ENCODE measurements at regions not wholly inside any gene's neighbourhood (a gene's known extent, or its start where the extent isn't known, plus 50 kb on each side); places are given as distances from the start of the nearest gene placed in this dataset.

GRCh38 chr4:177596991-177597390 is 154.8 kb upstream of the AGA start:
- no peaks in the 10 kb centered on the region for H3K36me3 Mint-ChIP-seq (ENCODE audit: low read depth)
- H3K27me3 Mint-ChIP-seq = no peaks in the 10 kb centered on the region
- H3K27ac Mint-ChIP-seq = no peak overlapping the region
- H3K4me3 Mint-ChIP-seq = no peak overlapping the region
- no peak for DNase-seq
- no peaks in the 10 kb centered on the region for H3K9me3 Mint-ChIP-seq
- H3K4me1 Mint-ChIP-seq (ENCODE audit: low read depth) = peaks cover 6% of the 10 kb centered on the region

GRCh38 chr4:177605252-177605651 is 163.0 kb upstream of the AGA start:
- Mint-ChIP-seq H3K4me1 (ENCODE audit: low read depth) (no peaks in the 10 kb centered on the region), H3K4me3 (no peak overlapping the region), H3K36me3 (ENCODE audit: low read depth) (no peaks in the 10 kb centered on the region), H3K27me3 (no peaks in the 10 kb centered on the region), H3K9me3 (no peaks in the 10 kb centered on the region), H3K27ac (no peak overlapping the region)
- DNase-seq = no peak

- Mint-ChIP-seq H3K4me1 (ENCODE audit: low read depth) (no peaks in the 10 kb centered on the region), H3K9me3 (no peaks in the 10 kb centered on the region), H3K27me3 (no peaks in the 10 kb centered on the region), H3K36me3 (ENCODE audit: low read depth) (no peaks in the 10 kb centered on the region), H3K4me3 (no peak overlapping the region), H3K27ac (no peak overlapping the region)
- DNase-seq = no peak
Measured at GRCh38 chr4:177607111-177607573, 164.9 kb upstream of the AGA start.

DNA sequence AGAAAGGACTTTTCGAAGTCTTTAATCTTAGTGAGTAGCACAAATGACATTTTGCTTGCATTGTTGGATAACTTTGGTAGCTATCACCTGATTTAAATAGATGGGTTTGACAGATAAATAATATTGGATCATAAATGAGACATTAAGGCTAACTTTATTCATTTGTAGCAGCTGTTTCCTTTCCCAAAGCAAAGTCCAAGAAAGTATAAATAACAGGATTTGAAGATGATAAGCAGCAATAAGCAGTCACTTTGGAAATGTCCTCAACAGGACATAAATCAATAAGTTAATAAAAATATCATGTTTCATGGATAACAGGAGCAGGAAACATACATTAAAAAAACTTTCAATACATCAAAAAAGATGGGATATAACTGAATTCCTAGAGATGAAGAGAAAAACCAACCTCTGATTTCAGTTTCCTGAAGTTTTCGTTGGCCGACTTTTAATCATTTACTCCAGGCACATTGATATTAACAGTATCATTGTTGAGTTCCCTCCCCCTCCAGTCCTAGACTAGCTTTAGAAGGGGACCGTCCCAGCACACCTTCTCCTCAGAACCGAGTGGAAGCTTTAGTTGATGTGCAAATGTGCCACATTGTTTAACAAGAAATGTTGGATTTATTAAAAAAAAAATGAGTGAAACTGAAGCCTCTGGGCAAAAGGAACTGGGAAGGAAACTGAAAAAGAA is 169.9 kb upstream of the AGA start:
- Mint-ChIP-seq H3K4me3 (no peak overlapping the region), H3K27ac (no peak overlapping the region), H3K27me3 (no peaks in the 10 kb centered on the region), H3K4me1 (ENCODE audit: low read depth) (no peaks in the 10 kb centered on the region), H3K36me3 (ENCODE audit: low read depth) (no peaks in the 10 kb centered on the region), H3K9me3 (no peaks in the 10 kb centered on the region)
- no peak for DNase-seq

DNA sequence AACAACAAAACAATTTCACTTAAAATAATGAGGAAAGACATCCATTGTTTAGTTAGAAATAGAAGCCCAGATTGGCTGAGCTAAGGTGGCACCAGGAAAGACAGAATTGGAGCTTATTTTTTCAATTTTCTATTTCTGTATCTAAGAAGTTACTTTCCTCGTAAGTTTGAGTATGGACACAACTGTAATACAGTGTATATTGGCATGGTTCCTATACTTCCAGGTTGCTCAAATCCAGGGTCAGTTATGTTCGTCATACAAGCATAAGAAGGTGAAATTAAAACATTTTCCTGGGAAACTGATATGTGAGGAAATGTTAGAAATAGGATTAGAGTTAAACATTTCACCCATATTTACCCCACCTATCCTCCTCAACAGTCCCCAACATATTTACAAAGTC is 170.4 kb upstream of the AGA start:
- Mint-ChIP-seq H3K27ac (no peak overlapping the region), H3K36me3 (ENCODE audit: low read depth) (no peaks in the 10 kb centered on the region), H3K9me3 (no peaks in the 10 kb centered on the region), H3K4me3 (no peak overlapping the region), H3K27me3 (no peaks in the 10 kb centered on the region), H3K4me1 (ENCODE audit: low read depth) (no peaks in the 10 kb centered on the region)
- no peak for DNase-seq

DNA sequence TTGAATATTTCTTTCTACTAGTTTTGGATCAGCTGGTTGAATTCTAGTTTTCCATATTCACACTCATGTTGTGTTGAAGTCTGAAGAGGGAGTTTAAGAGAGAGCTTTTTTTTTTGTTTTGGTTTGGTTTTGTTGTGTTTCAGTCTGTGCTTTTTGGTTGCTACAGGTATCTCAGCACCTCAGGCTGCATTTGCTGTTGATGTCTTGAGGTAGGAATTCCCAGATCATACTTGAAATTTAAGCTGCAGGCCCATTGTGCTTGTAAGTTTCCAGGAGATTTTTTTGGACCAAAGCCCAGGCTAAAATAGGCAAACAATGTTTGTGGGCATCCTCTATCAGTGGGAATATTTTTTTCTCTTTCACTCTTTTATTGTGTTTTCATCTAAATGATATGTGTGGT is 190.2 kb upstream of the AGA start:
- Mint-ChIP-seq H3K4me1 (ENCODE audit: low read depth) (no peaks in the 10 kb centered on the region), H3K4me3 (no peak overlapping the region), H3K36me3 (ENCODE audit: low read depth) (no peaks in the 10 kb centered on the region), H3K27me3 (no peaks in the 10 kb centered on the region), H3K27ac (no peak overlapping the region), H3K9me3 (no peaks in the 10 kb centered on the region)
- no peak for DNase-seq

DNA sequence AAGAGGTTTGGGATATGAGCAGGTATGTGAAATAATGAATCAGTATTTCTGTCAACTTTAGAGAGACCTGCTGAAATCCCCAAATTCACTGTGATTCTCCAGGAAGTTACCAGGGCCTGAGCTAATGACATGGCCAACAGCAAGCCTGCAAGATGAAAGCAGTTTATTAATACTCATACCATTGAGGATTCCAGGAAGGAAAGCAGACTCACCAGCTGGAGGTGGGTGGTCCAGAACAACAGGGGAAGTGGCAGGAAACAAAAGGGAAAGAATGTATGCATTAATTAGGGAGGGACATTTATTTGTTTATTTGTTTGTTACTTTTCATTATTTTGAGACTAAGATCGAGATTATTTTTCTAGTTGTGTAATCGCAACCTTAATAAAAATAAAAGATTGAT is 196.6 kb upstream of the AGA start:
- Mint-ChIP-seq H3K27ac (no peak overlapping the region), H3K4me3 (no peak overlapping the region), H3K4me1 (ENCODE audit: low read depth) (no peaks in the 10 kb centered on the region), H3K27me3 (no peaks in the 10 kb centered on the region), H3K36me3 (ENCODE audit: low read depth) (no peaks in the 10 kb centered on the region), H3K9me3 (no peaks in the 10 kb centered on the region)
- no peak for DNase-seq

DNA sequence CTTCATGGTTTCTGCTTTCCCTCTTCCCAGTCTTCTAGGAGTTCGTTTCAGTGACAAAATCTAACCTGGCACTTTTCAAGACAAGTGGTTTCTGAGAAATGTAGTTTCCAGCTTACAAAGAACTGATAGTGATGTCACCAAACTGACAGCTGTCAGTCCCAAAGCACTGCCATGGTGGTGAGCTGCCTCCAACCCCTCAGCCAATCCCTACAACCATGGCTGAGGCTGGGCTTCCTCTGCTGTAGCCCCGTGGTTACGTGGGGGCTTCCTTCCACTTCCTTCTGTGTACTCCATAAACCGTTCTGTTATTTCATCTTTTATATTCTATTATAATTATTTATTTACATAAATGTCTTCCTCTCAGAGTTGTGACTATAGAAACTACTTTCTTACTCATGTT is 198.6 kb upstream of the AGA start:
- H3K27ac Mint-ChIP-seq = no peak overlapping the region
- H3K36me3 Mint-ChIP-seq (ENCODE audit: low read depth) = no peaks in the 10 kb centered on the region
- H3K27me3 Mint-ChIP-seq = no peaks in the 10 kb centered on the region
- no peaks in the 10 kb centered on the region for H3K4me1 Mint-ChIP-seq (ENCODE audit: low read depth)
- no peak overlapping the region for H3K4me3 Mint-ChIP-seq
- no peaks in the 10 kb centered on the region for H3K9me3 Mint-ChIP-seq
- no peak for DNase-seq

DNA sequence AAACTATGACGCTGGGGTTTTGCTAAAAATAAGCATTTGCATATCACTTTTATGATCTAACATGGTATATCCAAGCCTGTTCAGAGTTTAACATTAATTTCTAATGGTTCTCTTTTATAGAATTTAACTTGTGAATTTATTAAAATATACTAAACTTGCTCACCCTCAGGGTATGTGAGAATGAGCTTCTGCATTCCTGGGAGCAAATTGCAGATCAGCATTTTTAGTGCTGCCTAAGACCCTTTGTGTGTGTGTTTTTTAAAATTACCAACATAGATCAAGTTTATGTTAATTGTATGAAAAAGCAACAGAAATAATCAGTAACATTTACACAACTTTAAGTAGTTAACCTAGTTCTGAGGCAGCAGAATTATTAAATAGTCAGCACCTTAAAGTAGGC is 218.0 kb upstream of the AGA start:
- no peak for DNase-seq
- Mint-ChIP-seq H3K4me1 (ENCODE audit: low read depth) (no peaks in the 10 kb centered on the region), H3K27me3 (no peaks in the 10 kb centered on the region), H3K36me3 (ENCODE audit: low read depth) (no peaks in the 10 kb centered on the region), H3K9me3 (peaks cover 17% of the 10 kb centered on the region), H3K4me3 (no peak overlapping the region), H3K27ac (no peak overlapping the region)

DNA sequence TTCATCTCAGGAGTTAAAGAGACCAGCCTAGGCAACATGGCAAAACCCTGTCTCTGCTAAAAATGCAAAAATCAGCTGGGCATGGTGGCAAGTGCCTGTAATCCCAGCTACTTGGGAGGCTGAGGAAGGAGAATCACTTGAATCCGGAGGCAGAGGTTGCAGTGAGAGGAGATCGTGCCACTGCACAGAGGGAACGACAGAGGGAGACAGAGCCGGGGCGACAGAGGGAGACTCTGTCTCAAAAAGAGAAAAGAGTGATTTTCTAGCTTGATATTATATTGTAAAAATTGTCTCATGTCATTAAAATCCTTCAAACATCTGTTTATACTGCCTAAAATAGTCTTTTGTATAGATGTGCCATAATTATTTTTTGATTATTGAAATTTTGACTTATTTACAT is 225.4 kb upstream of the AGA start:
- H3K36me3 Mint-ChIP-seq (ENCODE audit: low read depth) = no peaks in the 10 kb centered on the region
- H3K4me1 Mint-ChIP-seq (ENCODE audit: low read depth) = no peaks in the 10 kb centered on the region
- no peak for DNase-seq
- H3K27ac Mint-ChIP-seq = no peak overlapping the region
- H3K4me3 Mint-ChIP-seq = no peak overlapping the region
- H3K9me3 Mint-ChIP-seq = no peaks in the 10 kb centered on the region
- peaks cover 2% of the 10 kb centered on the region for H3K27me3 Mint-ChIP-seq

DNA sequence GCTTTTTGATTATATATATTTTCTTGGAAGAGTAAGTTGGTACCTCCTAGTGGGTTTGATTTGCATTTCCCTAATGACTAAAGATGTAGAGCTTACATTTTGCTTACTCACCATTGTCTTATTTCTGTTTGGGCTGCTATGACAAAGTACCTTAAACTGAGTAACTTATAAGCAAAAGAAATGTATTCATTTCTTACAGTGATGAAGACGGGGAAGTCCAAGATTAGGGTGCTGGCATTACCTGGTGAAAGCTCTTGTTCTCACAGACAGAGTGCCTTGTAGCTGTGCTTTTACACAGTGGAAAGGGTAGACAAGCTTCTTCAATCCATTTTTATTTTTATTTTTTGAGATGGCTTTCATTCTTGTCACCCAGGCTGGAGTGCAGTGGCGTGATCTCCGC is 229.2 kb upstream of the AGA start:
- no peak overlapping the region for H3K4me3 Mint-ChIP-seq
- peaks cover 1% of the 10 kb centered on the region for H3K27me3 Mint-ChIP-seq
- H3K9me3 Mint-ChIP-seq = no peaks in the 10 kb centered on the region
- H3K36me3 Mint-ChIP-seq (ENCODE audit: low read depth) = no peaks in the 10 kb centered on the region
- H3K4me1 Mint-ChIP-seq (ENCODE audit: low read depth) = no peaks in the 10 kb centered on the region
- DNase-seq = no peak
- no peak overlapping the region for H3K27ac Mint-ChIP-seq

DNA sequence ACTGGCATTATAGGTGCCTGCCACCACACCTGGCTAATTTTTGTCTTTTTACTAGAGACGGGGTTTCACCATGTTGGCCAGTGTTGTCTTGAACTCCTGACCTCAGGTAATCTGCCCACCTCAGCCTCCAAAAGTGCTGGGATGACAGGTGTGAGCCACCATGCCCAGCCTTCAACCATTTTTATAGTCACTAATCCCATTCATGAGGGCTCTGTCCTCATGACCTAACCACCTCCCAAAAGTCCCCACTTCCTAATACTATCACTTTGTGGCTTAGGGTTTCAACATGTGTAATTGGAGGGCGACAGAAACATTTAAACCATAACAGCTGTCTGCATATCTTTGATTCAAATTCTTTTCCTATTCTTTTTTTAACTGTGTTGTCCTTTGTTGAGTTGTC is 229.6 kb upstream of the AGA start:
- Mint-ChIP-seq H3K9me3 (no peaks in the 10 kb centered on the region), H3K27ac (no peak overlapping the region), H3K4me3 (no peak overlapping the region), H3K4me1 (ENCODE audit: low read depth) (no peaks in the 10 kb centered on the region), H3K36me3 (ENCODE audit: low read depth) (no peaks in the 10 kb centered on the region), H3K27me3 (no peaks in the 10 kb centered on the region)
- DNase-seq = no peak

GRCh38 chr4:177673985-177674489 is 231.8 kb upstream of the AGA start:
- H3K4me3 Mint-ChIP-seq = no peak overlapping the region
- no peak for DNase-seq
- no peaks in the 10 kb centered on the region for H3K9me3 Mint-ChIP-seq
- no peaks in the 10 kb centered on the region for H3K4me1 Mint-ChIP-seq (ENCODE audit: low read depth)
- no peaks in the 10 kb centered on the region for H3K36me3 Mint-ChIP-seq (ENCODE audit: low read depth)
- H3K27me3 Mint-ChIP-seq = no peaks in the 10 kb centered on the region
- no peak overlapping the region for H3K27ac Mint-ChIP-seq

- H3K27me3 Mint-ChIP-seq = no peaks in the 10 kb centered on the region
- no peaks in the 10 kb centered on the region for H3K9me3 Mint-ChIP-seq
- no peak overlapping the region for H3K27ac Mint-ChIP-seq
- peaks cover 4% of the 10 kb centered on the region for H3K4me1 Mint-ChIP-seq (ENCODE audit: low read depth)
- no peaks in the 10 kb centered on the region for H3K36me3 Mint-ChIP-seq (ENCODE audit: low read depth)
- no peak overlapping the region for H3K4me3 Mint-ChIP-seq
- no peak for DNase-seq
Measured at GRCh38 chr4:177680308-177680707, 238.1 kb upstream of the AGA start.

- H3K27ac Mint-ChIP-seq = no peak overlapping the region
- no peak for DNase-seq
Measured at GRCh38 chr4:177681902-177682301, 239.7 kb upstream of the AGA start.

DNA sequence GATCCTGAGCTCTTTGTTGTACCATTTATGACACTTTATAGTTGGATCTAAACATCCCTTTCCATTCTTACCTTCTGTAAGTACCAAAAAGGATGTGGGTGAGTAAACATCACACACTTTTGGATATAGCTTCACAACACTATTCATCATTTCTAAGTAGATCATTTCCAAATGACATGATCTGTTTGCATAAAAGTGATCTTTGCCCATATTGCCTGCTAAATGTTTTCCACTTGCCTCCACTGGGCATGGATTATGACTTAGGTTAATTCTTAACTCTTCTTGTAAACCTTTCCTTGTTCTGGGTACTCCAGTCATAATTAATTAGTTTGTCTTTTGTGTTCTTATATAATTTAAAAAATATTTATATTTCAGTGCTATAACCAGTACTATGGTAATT is 244.9 kb upstream of the AGA start:
- Mint-ChIP-seq H3K4me1 (ENCODE audit: low read depth) (no peaks in the 10 kb centered on the region), H3K27me3 (peaks cover 8% of the 10 kb centered on the region), H3K36me3 (ENCODE audit: low read depth) (no peaks in the 10 kb centered on the region)

More at GRCh38 chr4:177681902-177682301, 239.7 kb upstream of the AGA start:
- Mint-ChIP-seq H3K4me3 (no peak overlapping the region), H3K4me1 (ENCODE audit: low read depth) (peaks cover 4% of the 10 kb centered on the region), H3K36me3 (ENCODE audit: low read depth) (no peaks in the 10 kb centered on the region), H3K9me3 (no peaks in the 10 kb centered on the region), H3K27me3 (no peaks in the 10 kb centered on the region)

More for the DNA sequence above, 244.9 kb upstream of the AGA start:
- DNase-seq = no peak
- no peak overlapping the region for H3K27ac Mint-ChIP-seq
- H3K4me3 Mint-ChIP-seq = no peak overlapping the region
- no peaks in the 10 kb centered on the region for H3K9me3 Mint-ChIP-seq
